Liver (tissue), 3 donors: ENCODE measurements at regions not wholly inside any gene's neighbourhood (a gene's known extent, or its start where the extent isn't known, plus 50 kb on each side); places are given as distances from the start of the nearest gene placed in this dataset.

Experiments used
- EGR1 ChIP-seq, 2 donors: IDR thresholded peaks; 2 replicates each; pipeline ENCODE4 v1.6.1; 2016 to 2018; ENCODE audit warnings: antibody characterized with exemption in 2 of 2, low read depth in 2 of 2
- GABPA ChIP-seq, 2 donors: IDR thresholded peaks in 1 of 2; conservative IDR thresholded peaks in 1 of 2; 2 replicates each; pipeline ENCODE4 v1.6.1; 2016; ENCODE audit warnings: antibody characterized with exemption in 2 of 2, mild to moderate bottlenecking in 1 of 2, moderate library complexity in 1 of 2
- JUND ChIP-seq, 2 donors: IDR thresholded peaks; 2 replicates each; pipeline ENCODE4 v1.6.1; 2016; ENCODE audit warnings: antibody characterized with exemption in 2 of 2
- RAD21 ChIP-seq, 2 donors: IDR thresholded peaks; 2 replicates each; pipeline ENCODE4 v1.6.1; 2016; ENCODE audit warnings: antibody characterized with exemption in 2 of 2, mild to moderate bottlenecking in 2 of 2
- SP1 ChIP-seq: IDR thresholded peaks from 2 replicates; pipeline ENCODE4 v1.6.1; 2018; ENCODE audit warnings: antibody characterized with exemption, mild to moderate bottlenecking
- TAF1 ChIP-seq: conservative IDR thresholded peaks from 2 replicates; pipeline ENCODE4 v1.6.1; 2016; ENCODE audit warnings: antibody characterized with exemption, mild to moderate bottlenecking
- TF ChIP-seq, protein P1 (sequence below): fragments of 150-350 bp; IDR thresholded peaks from 2 replicates; pipeline ENCODE4 v1.5.1; 2017; ENCODE audit warnings: improper control_type of control experiment, low read depth, low read length; ENCODE audit not compliant: missing input control
- TF ChIP-seq, protein P2 (sequence below): IDR thresholded peaks from 2 replicates; pipeline ENCODE4 v1.6.1; 2016; ENCODE audit warnings: antibody characterized with exemption
- donor health status: healthy.
- donor health status: healthy.

DNA sequence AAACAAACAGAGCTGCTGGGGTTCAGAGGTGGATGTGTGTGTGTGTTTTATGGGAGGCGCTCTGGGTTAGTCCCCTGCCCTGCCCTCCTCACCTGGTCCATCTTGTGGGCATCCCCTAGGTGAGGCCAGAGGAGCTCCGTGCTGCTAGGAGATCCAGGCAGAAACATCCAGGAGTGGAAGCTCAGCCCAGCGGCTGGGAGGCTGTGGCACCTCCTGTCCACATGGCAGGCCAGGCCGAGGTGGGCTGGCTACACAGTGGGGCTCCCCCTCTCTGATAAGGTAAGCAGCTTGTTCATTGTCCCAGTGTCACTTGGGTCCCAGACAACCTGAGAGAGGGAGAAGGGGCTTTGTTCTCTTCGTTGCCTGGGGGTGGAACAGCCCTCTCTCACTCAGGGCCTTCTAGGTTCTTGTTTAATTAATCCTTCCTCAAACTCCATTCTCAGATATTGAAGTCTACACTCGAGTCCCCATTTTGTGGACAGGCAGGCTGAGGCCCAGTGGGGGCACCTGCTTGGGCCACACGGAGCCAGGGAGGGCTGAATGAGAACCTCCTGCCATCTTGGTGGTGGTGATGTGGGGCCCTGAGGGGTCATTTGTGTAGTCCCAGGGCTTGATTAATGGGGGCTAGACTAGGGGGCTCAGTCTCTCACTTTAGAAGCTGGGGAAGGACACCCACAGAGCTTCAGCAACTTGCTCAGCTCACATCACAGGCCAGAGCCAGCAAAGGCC, 216.8 kb upstream of the GPR26 start:
- TF ChIP-seq, protein P1, sequence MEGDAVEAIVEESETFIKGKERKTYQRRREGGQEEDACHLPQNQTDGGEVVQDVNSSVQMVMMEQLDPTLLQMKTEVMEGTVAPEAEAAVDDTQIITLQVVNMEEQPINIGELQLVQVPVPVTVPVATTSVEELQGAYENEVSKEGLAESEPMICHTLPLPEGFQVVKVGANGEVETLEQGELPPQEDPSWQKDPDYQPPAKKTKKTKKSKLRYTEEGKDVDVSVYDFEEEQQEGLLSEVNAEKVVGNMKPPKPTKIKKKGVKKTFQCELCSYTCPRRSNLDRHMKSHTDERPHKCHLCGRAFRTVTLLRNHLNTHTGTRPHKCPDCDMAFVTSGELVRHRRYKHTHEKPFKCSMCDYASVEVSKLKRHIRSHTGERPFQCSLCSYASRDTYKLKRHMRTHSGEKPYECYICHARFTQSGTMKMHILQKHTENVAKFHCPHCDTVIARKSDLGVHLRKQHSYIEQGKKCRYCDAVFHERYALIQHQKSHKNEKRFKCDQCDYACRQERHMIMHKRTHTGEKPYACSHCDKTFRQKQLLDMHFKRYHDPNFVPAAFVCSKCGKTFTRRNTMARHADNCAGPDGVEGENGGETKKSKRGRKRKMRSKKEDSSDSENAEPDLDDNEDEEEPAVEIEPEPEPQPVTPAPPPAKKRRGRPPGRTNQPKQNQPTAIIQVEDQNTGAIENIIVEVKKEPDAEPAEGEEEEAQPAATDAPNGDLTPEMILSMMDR = no peak
- TF ChIP-seq SP1 (no peak), TAF1 (no peak), JUND (IDR thresholded peaks at IDR 0.05) (no peak), RAD21 (IDR thresholded peaks at IDR 0.05) (no peak), GABPA (IDR thresholded peaks at IDR 0.05 in 1 of 2, conservative IDR thresholded peaks at IDR 0.05 in 1 of 2) (no peak), EGR1 (IDR thresholded peaks at IDR 0.05; ENCODE audit: low read depth in 2 of 2) (no peak)
- TF ChIP-seq, protein P2, sequence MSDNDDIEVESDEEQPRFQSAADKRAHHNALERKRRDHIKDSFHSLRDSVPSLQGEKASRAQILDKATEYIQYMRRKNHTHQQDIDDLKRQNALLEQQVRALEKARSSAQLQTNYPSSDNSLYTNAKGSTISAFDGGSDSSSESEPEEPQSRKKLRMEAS = no peak
